HepG2 (cell line): ENCODE measurements at regions not wholly inside any gene's neighbourhood (a gene's known extent, or its start where the extent isn't known, plus 50 kb on each side); places are given as distances from the start of the nearest gene placed in this dataset.

ENCODE experiments used
- ATAC-seq: fragments of 200-7000 bp; cut with Tn5 transposase; 3 replicates; pipeline ENCODE4 v1.9.1; 2020; ENCODE audit warnings: mild to moderate bottlenecking, moderate library complexity
- BruUV-seq: library from RNA; stranded (reverse); fragments of 400-500 nt; replicated peaks from 2 replicates; lab custom pipeline; 2021; lab: Mats Ljungman, UMichigan
- CTCF ChIA-PET: fragments of 300-600 bp; formaldehyde crosslinking; extraction: SDS; loops from one replicate; lab custom pipeline; 2021; ENCODE audit warnings: low total read pairs, inconsistent platforms, low intra/inter-chr PET ratio; lab: Yijun Ruan, JAX
- POLR2A ChIA-PET: fragments of 350-600 bp; sonication (Branson Sonifier 250); formaldehyde crosslinking; loops from one replicate; lab custom pipeline; 2020; ENCODE audit warnings: antibody characterized with exemption, inconsistent platforms; lab: Yijun Ruan, JAX
- DNase-seq: peaks from one replicate; pipeline ENCODE4 v3.0.0-alpha.2; 2015; ENCODE audit warnings: low spot score
- FAIRE-seq: peaks from 3 replicates; lab custom pipeline; 2011; peaks lifted over from hg19 to GRCh38; lab: Jason Lieb, UNC
- H2AFZ ChIP-seq: one replicate; pipeline ENCODE4 v1.6.1; 2011; ENCODE audit warnings: low read length, inconsistent platforms
- H3K27ac ChIP-seq: fragments of 300-600 bp; 3 replicates; pipeline ENCODE4 v1.8.0; 2011; ENCODE audit warnings: mixed run types, mild to moderate bottlenecking, mixed read lengths, low read length, inconsistent platforms; ENCODE audit not compliant: insufficient read depth; ENCODE audit errors: extremely low read length
- H3K27me3 ChIP-seq, 2 experiments: fragments of 200-600 bp in 1 of 2; 2 replicates in 1 of 2; 3 replicates in 1 of 2; pipeline versions ENCODE4 v1.6.0 to v1.8.0; 2011; ENCODE audit warnings: low read length in 2 of 2, mild to moderate bottlenecking in 2 of 2, moderate library complexity in 2 of 2, inconsistent platforms in 1 of 2; ENCODE audit not compliant: insufficient read depth in 2 of 2, control insufficient read depth in 1 of 2
- H3K36me3 ChIP-seq, 2 experiments: fragments of 200-600 bp in 1 of 2; replicated peaks in 1 of 2; 2 replicates in 1 of 2; 3 replicates in 1 of 2; pipeline versions ENCODE4 v1.5.1 to v1.8.0; 2011; ENCODE audit warnings: low read length in 2 of 2, inconsistent platforms in 1 of 2; ENCODE audit not compliant: insufficient read depth in 2 of 2, control insufficient read depth in 1 of 2
- H3K4me1 ChIP-seq: 2 replicates; pipeline ENCODE4 v1.5.1; 2012; ENCODE audit warnings: low read length, inconsistent platforms; ENCODE audit not compliant: insufficient read depth
- H3K4me2 ChIP-seq: 2 replicates; pipeline ENCODE4 v1.6.0; 2011; ENCODE audit warnings: low read depth, low read length, inconsistent platforms
- H3K4me3 ChIP-seq, 3 experiments: fragments of 200-600 bp in 1 of 3; sonication (generic), shearing (Covaris generic) in 1 of 3; replicated peaks in 1 of 3; 2 replicates each; pipeline ENCODE4 v1.5.1; 2011 to 2016; ENCODE audit warnings: low read length in 3 of 3, inconsistent platforms in 2 of 3, low read depth in 2 of 3, mild to moderate bottlenecking in 2 of 3, control low read depth in 1 of 3, mixed read lengths in 1 of 3; ENCODE audit not compliant: insufficient read depth in 1 of 3
- H3K79me2 ChIP-seq: one replicate; pipeline ENCODE4 v1.6.1; 2011; ENCODE audit warnings: low read length, inconsistent platforms; ENCODE audit not compliant: insufficient read depth
- H3K9ac ChIP-seq: 2 replicates; pipeline ENCODE4 v1.6.0; 2011; ENCODE audit warnings: mild to moderate bottlenecking, low read depth, low read length, inconsistent platforms; ENCODE audit not compliant: insufficient read depth
- H3K9me3 ChIP-seq: 2 replicates; pipeline ENCODE4 v1.5.1; 2012; ENCODE audit warnings: mild to moderate bottlenecking, low read length
- H4K20me1 ChIP-seq: 2 replicates; pipeline ENCODE4 v1.6.0; 2011; ENCODE audit warnings: inconsistent platforms, mild to moderate bottlenecking, low read length, moderate library complexity; ENCODE audit not compliant: insufficient read depth
- ATF3 ChIP-seq: sonication (generic); formaldehyde crosslinking; IDR thresholded peaks from 2 replicates; pipeline ENCODE4 v1.4.0; 2020; ENCODE audit warnings: missing genetic modification reagents
- ATM ChIP-seq: fragments of 450-650 bp; IDR thresholded peaks from 2 replicates; pipeline ENCODE4 v1.7.1; 2017; ENCODE audit warnings: mild to moderate bottlenecking, borderline replicate concordance
- KLF11 ChIP-seq: IDR thresholded peaks from 2 replicates; pipeline ENCODE4 v1.6.1; 2016; ENCODE audit warnings: missing compliant biosample characterization
- MED1 ChIP-seq: sonication (generic); formaldehyde crosslinking; IDR thresholded peaks from 2 replicates; pipeline ENCODE4 v1.4.0; 2020; ENCODE audit warnings: missing genetic modification reagents
- MIER3 ChIP-seq: IDR thresholded peaks from 2 replicates; pipeline ENCODE4 v1.6.1; 2016; ENCODE audit warnings: missing compliant biosample characterization, borderline replicate concordance
- MTF1 ChIP-seq: sonication (generic); formaldehyde crosslinking; IDR thresholded peaks from 2 replicates; pipeline ENCODE4 v1.5.0; 2020; ENCODE audit warnings: missing genetic modification reagents
- NFYB ChIP-seq: sonication (generic); formaldehyde crosslinking; IDR thresholded peaks from 2 replicates; pipeline ENCODE4 v1.4.0; 2020; ENCODE audit warnings: missing genetic modification reagents
- SALL2 ChIP-seq: sonication (generic); formaldehyde crosslinking; IDR thresholded peaks from 2 replicates; pipeline ENCODE4 v1.8.1; 2023; ENCODE audit warnings: mild to moderate bottlenecking, missing genetic modification reagents, inconsistent platforms
- SNAPC2 ChIP-seq: sonication (generic); formaldehyde crosslinking; IDR thresholded peaks from 2 replicates; pipeline ENCODE4 v1.8.1; 2022; ENCODE audit warnings: mild to moderate bottlenecking, missing genetic modification reagents
- TCF7 ChIP-seq: sonication (generic); IDR thresholded peaks from 2 replicates; pipeline ENCODE4 v1.6.1; 2016; ENCODE audit warnings: antibody characterized with exemption, low read depth
- ZBTB44 ChIP-seq: sonication (generic); formaldehyde crosslinking; IDR thresholded peaks from 2 replicates; pipeline ENCODE4 v1.4.0; 2020; ENCODE audit warnings: missing genetic modification reagents
- ZNF160 ChIP-seq: sonication (generic); formaldehyde crosslinking; IDR thresholded peaks from 2 replicates; pipeline ENCODE4 v1.8.0; 2022; ENCODE audit warnings: mild to moderate bottlenecking, inconsistent platforms, missing genetic modification reagents
- ZNF224 ChIP-seq: sonication (generic); formaldehyde crosslinking; IDR thresholded peaks from 2 replicates; pipeline ENCODE4 v1.5.0; 2020; ENCODE audit warnings: mild to moderate bottlenecking, missing genetic modification reagents
- ZNF337 ChIP-seq: sonication (generic); formaldehyde crosslinking; IDR thresholded peaks from 2 replicates; pipeline ENCODE4 v1.5.1; 2020; ENCODE audit warnings: missing genetic modification reagents, low read depth, mild to moderate bottlenecking, borderline replicate concordance
- ZNF547 ChIP-seq: sonication (generic); formaldehyde crosslinking; IDR thresholded peaks from 2 replicates; pipeline ENCODE4 v1.5.1; 2020; ENCODE audit warnings: mild to moderate bottlenecking, missing genetic modification reagents
- ZNF564 ChIP-seq: sonication (generic); formaldehyde crosslinking; IDR thresholded peaks from 2 replicates; pipeline ENCODE4 v1.8.1; 2023; ENCODE audit warnings: mild to moderate bottlenecking, missing genetic modification reagents
- ZNF607 ChIP-seq: sonication (generic); formaldehyde crosslinking; IDR thresholded peaks from 2 replicates; pipeline ENCODE4 v1.5.1; 2020; ENCODE audit warnings: missing genetic modification reagents, mild to moderate bottlenecking, borderline replicate concordance
- ZNF737 ChIP-seq: sonication (generic); formaldehyde crosslinking; IDR thresholded peaks from 2 replicates; pipeline ENCODE4 v1.5.0; 2020; ENCODE audit warnings: missing genetic modification reagents, mild to moderate bottlenecking, borderline replicate concordance
- ZNF780A ChIP-seq: sonication (generic); formaldehyde crosslinking; IDR thresholded peaks from 2 replicates; pipeline ENCODE4 v1.8.0; 2022; ENCODE audit warnings: mild to moderate bottlenecking, missing genetic modification reagents, moderate library complexity
- ZNF792 ChIP-seq: IDR thresholded peaks from 2 replicates; pipeline ENCODE4 v1.6.1; 2016
- WGBS: methylation state at CpG from one replicate; pipeline ENCODE4 v1.1.6; 2017; ENCODE audit warnings: low lambda C conversion rate; 5-methylcytosine and 5-hydroxymethylcytosine counted together
- in situ Hi-C: cut with HindIII; loops from 2 replicates; pipeline ENCODE4 v1.10.0; 2017; ENCODE audit warnings: low pct_unique_long_range_greater_than_20kb; ENCODE audit not compliant: extremely low pct_ligation_motif_present
- intact Hi-C: fragments of 100-400 bp; cut with micrococcal nuclease; formaldehyde crosslinking; loops from one replicate; pipeline ENCODE4 v1.10.0; 2022; ENCODE audit not compliant: unreplicated experiment
- TF ChIP-seq, protein P1 (sequence below): sonication (generic); formaldehyde crosslinking; IDR thresholded peaks from 2 replicates; pipeline ENCODE4 v1.8.0; 2022; ENCODE audit warnings: mild to moderate bottlenecking, missing genetic modification reagents, moderate library complexity

DNA sequence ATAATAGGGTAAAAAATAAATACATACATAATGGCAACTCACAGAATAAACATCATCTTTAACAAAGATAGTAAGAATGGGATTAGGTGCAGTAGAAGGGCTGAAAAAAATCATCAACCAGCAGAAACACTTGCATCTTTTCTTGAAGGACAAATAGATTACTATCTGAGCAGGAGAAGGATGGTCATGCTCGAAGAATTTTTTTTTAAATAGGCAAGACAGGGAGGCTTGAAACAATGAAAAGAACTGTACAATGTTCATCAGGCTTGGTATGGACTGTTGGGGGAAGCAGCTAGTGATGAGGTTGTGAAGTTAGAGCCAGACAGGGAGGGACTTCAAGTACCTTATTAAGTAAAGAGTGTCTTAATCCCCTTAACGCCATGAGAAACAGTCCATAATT lies 167.4 kb upstream of the LDB2 start:
- Histone ChIP-seq H3K36me3 (no peaks in the 10 kb centered on the region), H3K4me2 (no peak overlapping the region), H3K9ac (no peak overlapping the region), H4K20me1 (no peaks in the 10 kb centered on the region), H2AFZ (no peak overlapping the region), H3K9me3 (no peaks in the 10 kb centered on the region), H3K27me3 (no peaks in the 10 kb centered on the region), H3K79me2 (no peaks in the 10 kb centered on the region), H3K4me3 (no peak overlapping the region), H3K27ac (no peak overlapping the region), H3K4me1 (no peaks in the 10 kb centered on the region)
- POLR2A ChIA-PET = no interaction called here
- intact Hi-C loops = no loop called here
- in situ Hi-C loops = no loop called here
- TF ChIP-seq MIER3 (CRISPR knock-in tag) (no peak), MED1 (CRISPR knock-in tag) (no peak), ZNF780A (CRISPR knock-in tag) (no peak), ZNF737 (CRISPR knock-in tag) (no peak), TCF7 (no peak), ZNF607 (no peak), ZNF337 (CRISPR knock-in tag) (no peak), ZNF564 (CRISPR knock-in tag) (no peak), NFYB (no peak)
- 1% methylated on average over 2 of the region's 2 CpGs for WGBS
- DNase-seq (no peak), ATAC-seq (no peak), FAIRE-seq (no peak)
- CTCF ChIA-PET = no interaction called here
- BruUV-seq = no TSS peak

GRCh38 chr4:17064959-17065358 lies 166.5 kb upstream of the LDB2 start:
- Histone ChIP-seq H3K4me3 (no peak overlapping the region), H3K79me2 (no peaks in the 10 kb centered on the region), H3K36me3 (no peaks in the 10 kb centered on the region), H3K27me3 (no peaks in the 10 kb centered on the region), H3K9me3 (no peaks in the 10 kb centered on the region), H3K9ac (no peak overlapping the region), H3K27ac (no peak overlapping the region), H3K4me1 (no peaks in the 10 kb centered on the region), H2AFZ (no peak overlapping the region), H4K20me1 (no peaks in the 10 kb centered on the region), H3K4me2 (no peak overlapping the region)
- ATAC-seq (no peak), DNase-seq (no peak), FAIRE-seq (no peak)
- intact Hi-C loops = no loop called here
- CTCF ChIA-PET = no interaction called here
- in situ Hi-C loops = no loop called here
- WGBS = 2% methylated on average over 4 of the region's 4 CpGs
- POLR2A ChIA-PET = no interaction called here
- no TSS peak for BruUV-seq
- TF ChIP-seq MTF1 = no peak
- no peak for TF ChIP-seq SALL2 (CRISPR knock-in tag)
- TF ChIP-seq SNAPC2 (CRISPR knock-in tag) = no peak
- TF ChIP-seq ATF3 (CRISPR knock-in tag) = no peak
- no peak for TF ChIP-seq ZNF792 (CRISPR knock-in tag)
- no peak for TF ChIP-seq ZNF224 (CRISPR knock-in tag)
- TF ChIP-seq ATM = no peak
- TF ChIP-seq, protein P1, sequence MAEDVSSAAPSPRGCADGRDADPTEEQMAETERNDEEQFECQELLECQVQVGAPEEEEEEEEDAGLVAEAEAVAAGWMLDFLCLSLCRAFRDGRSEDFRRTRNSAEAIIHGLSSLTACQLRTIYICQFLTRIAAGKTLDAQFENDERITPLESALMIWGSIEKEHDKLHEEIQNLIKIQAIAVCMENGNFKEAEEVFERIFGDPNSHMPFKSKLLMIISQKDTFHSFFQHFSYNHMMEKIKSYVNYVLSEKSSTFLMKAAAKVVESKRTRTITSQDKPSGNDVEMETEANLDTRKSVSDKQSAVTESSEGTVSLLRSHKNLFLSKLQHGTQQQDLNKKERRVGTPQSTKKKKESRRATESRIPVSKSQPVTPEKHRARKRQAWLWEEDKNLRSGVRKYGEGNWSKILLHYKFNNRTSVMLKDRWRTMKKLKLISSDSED = no peak
- no peak for TF ChIP-seq ZNF547 (CRISPR knock-in tag)
- TF ChIP-seq ZNF160 (CRISPR knock-in tag) = no peak
- TF ChIP-seq ZBTB44 (CRISPR knock-in tag) = no peak
- no peak for TF ChIP-seq KLF11 (CRISPR knock-in tag)
